ENCODE measurements at regions not wholly inside any gene's neighbourhood (a gene's known extent, or its start where the extent isn't known, plus 50 kb on each side); places are given as distances from the start of the nearest gene placed in this dataset.

DNA sequence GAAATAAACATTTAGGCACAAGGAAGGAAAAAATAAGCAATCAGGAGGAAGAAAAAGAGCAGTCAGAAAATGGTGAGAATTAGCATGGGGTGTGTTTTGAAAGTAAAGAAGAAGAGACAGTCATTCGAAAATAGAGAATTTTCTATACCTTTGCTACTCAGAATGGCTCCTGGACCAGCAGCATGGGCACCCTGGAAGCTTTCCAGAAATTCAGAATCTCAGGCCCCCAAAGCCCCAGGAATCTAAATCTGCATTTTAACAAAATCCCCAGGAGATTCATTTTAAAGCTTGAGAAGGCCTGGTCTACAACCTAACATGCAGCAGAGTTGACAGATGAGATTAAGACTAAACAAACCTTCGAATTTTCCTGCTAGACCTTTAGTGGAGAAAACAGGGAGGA, 131.2 kb upstream of the HDAC9 start:
- no peak for DNase-seq (ENCODE audit: low spot score)

- no peak for DNase-seq (ENCODE audit: low spot score)
Measured at GRCh38 chr7:18366394-18366793, 129.2 kb upstream of the HDAC9 start.

DNA sequence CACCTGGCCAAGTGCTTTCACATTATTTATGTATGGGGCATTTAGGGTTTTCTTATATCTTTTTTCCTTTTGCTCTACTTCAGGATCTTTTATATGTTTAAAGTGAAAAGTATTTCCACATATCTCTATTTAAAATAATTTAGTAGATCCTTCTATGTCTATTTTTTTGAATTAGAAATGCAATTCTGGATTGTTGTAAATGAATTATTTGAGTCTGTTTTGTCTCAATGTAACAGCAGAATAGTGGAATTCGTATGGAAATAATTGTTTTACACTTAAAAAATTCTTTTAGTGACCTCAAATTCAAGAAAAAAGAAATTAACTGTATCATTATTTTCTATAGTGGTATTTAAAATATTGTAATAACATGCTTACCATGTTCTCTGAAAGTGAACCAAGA, 126.5 kb upstream of the HDAC9 start:
- DNase-seq (ENCODE audit: low spot score), result no peak

DNA sequence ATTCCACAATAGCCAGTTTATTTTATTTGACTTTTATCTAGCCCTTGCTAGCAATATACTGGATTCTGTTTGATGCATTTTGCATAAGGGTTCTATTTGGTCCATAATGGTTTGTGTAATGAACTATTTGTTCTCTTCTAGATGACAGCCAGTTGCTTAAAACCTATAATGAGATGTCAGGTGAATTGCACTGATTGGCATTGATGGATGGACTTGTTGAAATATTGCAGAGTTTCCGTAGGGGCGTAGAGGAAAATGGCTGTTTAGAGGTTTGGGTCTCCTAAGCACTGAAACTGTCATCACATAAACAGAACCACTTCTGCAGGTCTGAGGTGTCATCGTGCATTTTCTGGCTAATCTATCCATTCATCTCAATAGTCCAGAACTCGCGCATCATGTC, 124.9 kb upstream of the HDAC9 start:
- no peak for DNase-seq (ENCODE audit: low spot score)

DNA sequence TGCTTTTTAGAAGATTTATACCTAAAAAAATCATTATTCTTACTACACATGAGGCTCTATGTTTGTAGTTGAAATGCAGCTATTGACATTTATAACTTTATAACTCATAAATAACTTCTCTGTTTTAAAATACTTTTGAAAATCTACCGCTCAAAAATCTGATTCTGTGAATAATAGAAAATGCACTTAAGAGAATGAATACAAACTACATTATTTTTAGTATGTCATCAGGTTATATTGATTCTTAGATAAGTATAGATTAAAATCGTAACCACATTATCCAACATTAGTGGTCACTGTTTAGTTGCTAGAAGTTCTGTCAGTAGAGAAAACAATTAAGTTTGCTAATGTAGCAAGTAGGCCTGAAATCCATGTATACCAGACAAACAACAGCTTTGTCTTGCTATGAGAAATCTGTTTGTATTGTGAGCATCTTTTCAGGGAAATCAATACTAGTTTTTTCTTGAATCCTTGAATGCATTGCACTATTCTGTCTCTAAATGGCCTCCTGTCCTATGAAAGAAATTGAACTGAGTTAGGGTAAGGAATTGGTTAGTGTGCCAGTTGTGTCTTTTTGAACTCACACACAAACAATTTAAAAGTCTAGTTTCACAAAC, 116.5 kb upstream of the HDAC9 start:
- no peak for DNase-seq (ENCODE audit: low spot score)

DNA sequence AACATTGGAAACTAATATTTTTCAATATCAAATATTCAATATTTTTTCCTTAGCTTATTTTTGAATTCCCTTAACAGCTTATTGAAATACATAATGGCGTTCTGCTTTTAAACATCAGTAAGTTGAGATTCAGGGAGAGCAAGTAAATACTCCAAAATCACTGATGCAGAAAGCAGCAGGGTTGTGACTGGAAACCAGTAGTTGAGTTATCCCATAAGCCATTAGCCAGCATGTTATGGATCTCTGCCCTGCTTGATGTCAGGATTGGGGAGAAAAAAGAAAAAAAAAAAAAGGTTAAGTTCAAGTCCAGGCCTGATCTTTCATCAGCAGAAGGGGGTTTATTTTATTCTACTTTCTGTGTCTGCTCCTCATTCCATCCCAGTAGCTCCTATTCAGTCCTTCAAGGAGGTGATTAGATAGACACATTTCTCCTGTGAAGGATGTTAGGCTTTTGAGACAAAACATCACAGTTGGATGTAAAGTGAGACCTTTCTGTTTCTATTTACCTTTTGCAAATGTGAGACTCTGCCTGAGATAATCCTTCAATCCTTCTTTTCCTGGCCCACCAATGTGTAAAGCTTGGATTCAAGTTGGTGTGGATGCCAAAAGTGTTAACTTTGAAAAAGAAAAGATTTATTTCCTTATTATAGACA, 110.9 kb upstream of the HDAC9 start:
- DNase-seq (ENCODE audit: low spot score), result no peak

DNA sequence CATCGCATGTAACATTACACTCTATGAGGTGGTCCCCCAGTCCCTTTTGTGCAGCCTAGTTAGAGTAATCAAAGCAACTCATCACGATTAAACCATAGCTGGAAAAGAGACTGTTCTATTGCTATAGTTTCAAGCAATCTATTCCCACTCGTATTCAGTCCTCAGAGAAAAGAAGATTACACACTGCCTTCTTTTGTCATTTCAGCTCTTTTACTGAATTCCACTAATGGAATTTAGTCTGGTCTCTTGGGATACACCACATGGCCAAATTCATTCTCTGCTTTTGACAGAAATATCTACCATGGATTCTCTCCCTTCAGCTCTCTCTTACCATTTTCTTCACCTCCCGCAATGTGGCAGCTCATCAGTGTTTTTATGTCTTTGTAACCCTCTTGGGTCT, 108.9 kb upstream of the HDAC9 start:
- no peak for DNase-seq (ENCODE audit: low spot score)

DNA sequence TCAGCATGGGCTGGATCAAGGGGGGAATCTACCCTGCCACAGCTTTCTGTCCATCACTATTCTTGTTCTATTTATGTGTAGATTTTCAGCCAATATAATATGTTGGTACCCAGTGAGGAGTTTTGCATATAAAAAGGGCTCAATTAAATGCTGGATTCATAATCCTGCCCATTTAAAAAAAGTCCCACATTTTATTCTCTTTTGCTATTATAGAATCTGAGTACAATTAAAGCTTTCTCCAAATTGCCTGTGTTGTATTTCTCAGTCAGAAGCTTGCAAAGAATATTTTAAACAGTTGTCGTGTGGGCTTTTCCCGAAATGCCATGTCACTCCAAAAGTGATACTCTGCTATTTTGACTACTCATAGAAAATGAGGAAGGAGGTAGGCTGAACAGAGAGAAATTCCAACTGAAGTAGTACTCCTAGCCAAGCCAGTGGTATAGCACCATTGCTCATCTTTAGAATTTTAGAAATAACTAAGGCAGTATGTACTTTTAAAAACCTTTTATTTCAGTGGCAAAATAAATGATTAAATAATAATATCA, 108.3 kb upstream of the HDAC9 start:
- no peak for DNase-seq (ENCODE audit: low spot score)

- no peak for DNase-seq (ENCODE audit: low spot score)
Measured at GRCh38 chr7:18390535-18390907, 105.0 kb upstream of the HDAC9 start.

GRCh38 chr7:18393465-18394118, 102.0 kb upstream of the HDAC9 start:
- DNase-seq (ENCODE audit: low spot score), result peak; percentile 22

GRCh38 chr7:18395868-18396267, 99.7 kb upstream of the HDAC9 start:
- no peak for DNase-seq (ENCODE audit: low spot score)

GRCh38 chr7:18396953-18397352, 98.6 kb upstream of the HDAC9 start:
- no peak for DNase-seq (ENCODE audit: low spot score)

- DNase-seq (ENCODE audit: low spot score), result no peak
Measured at GRCh38 chr7:18399436-18400235, 95.9 kb upstream of the HDAC9 start.

DNA sequence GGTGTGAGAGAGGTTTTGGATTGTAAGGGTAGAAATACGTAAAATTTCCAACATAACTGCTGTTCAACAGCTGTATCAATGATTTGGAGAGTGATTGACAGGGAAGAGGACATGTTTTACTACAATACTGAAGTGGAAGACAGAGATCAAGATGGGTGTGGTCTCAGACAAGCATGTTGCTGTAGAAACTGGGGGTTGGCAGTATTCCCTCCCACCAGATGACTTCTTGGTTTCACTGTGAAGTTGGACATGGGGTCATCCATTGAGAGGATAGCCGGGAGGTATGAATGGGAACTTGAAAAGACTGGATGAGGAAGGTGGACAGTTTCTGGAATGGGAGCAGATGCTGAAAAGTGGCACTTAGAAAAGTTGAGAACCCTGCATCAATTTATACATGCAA, 95.3 kb upstream of the HDAC9 start:
- DNase-seq (ENCODE audit: low spot score), result no peak

- no peak for DNase-seq (ENCODE audit: low spot score)
Measured at GRCh38 chr7:18400726-18401125, 94.8 kb upstream of the HDAC9 start.

- no peak for DNase-seq (ENCODE audit: low spot score)
Measured at GRCh38 chr7:18401757-18402156, 93.8 kb upstream of the HDAC9 start.

DNA sequence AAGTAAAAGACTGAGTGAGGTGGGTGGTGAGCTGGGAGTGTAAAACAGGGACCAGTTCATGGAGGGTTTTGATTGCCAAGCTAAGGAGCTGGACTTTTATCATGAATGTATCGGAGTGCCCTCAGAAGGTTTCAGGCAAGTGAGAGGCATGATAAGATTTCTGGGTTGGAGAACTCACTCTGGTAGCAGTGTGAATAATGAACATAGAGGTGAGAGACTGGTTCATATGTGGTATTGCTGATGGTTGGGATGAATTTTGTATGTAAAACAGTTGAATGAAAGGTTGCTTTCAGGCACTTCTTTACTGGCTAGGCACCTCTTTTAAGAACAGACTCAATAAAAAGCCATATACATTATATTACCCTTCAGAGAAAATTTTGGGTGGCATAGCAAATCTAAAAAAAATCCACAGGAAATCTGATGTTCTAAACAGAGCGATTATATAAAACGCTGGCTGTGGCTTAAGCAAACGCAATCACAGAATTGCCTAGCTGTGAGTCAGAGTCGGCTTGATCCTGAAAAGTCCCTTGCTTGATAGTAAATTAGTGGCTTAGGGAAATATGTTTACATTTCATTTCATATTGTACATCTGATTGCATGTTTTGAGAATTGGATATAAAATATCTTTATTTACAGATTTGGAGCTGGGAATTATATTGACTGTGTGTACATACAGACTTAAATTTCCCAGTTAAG, 92.9 kb upstream of the HDAC9 start:
- no peak for DNase-seq (ENCODE audit: low spot score)

GRCh38 chr7:18405726-18406125, 89.8 kb upstream of the HDAC9 start:
- no peak for DNase-seq (ENCODE audit: low spot score)

DNA sequence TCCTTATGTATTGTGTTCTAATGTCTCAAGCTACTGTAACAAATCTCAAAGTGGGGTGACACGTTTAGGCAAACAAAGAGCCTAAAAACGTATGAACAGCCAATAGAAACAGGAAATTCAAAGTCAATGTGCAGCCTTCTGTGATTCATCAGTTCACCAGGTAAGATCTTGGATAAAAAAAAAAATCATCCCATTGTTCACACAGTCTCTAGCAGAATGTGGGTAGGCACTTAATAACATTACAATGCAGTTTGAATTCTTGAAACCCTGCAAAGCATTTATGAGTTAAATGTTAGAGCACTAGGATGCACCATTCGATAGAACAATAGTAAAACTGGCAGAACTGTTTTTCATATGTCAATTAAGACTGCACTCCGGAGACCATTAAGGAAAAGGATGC, 88.2 kb upstream of the HDAC9 start:
- peak; percentile 42 for DNase-seq (ENCODE audit: low spot score)

DNA sequence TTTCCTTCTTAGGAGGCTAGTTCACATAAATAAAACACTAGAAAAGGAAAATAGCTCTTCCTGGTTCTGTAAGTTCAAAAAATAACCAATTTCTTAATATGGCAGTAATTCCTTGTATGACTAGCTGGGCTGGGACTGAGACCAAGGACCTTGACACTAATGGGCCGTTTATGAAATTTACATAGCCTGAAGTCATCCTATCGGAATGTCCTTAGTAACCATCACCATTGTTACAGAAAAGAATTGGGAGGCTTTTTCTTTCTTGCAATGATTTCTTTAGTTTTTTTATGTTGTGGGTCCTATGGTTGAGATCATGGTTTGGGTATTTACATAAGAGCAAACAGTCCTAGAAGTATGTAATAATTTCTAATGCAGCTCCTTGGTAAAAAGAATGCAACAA, 87.1 kb upstream of the HDAC9 start:
- DNase-seq (ENCODE audit: low spot score), result peak; percentile 64

DNA sequence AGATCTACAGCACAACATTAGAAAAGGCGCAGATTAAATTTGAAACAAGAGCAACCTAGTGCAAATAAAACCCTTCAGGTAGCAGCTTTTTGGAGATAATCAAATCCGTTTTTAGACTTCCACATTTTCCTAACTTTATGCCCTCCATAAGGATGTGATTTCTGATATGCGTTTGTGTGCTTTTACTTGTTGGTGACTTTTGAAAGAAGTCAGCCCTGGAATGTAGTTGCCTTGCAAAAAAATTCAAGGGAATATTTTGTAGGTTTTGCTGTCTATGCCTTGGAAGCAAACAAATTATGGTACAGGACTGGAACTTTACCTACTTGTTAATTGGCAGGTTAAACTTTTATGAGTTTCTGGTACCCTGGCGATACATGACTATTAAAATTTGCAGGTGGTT, 86.7 kb upstream of the HDAC9 start:
- no peak for DNase-seq (ENCODE audit: low spot score)

DNA sequence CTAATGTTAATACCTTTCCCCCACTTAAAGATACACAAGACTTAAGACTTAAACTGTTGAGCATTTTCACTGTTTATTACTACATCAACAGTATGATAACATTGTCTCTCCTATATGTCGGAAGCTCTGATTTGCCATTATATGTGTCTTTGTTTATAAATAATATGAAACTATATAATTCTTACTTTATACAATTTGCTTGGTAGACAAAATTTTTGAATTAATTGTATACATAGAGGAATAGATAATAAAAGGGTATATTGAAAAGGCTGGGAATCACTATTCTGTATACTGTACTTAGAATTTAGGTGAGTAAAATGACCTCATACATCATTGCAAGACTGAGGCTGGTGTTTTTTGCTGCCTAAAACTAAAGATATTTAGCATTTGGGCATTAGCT, 82.1 kb upstream of the HDAC9 start:
- no peak for DNase-seq (ENCODE audit: low spot score)

Data from kidney capillary endothelial cell (primary cell).